NCI-H1930 (cell line): ENCODE measurements at regions not wholly inside any gene's neighbourhood (a gene's known extent, or its start where the extent isn't known, plus 50 kb on each side); places are given as distances from the start of the nearest gene placed in this dataset.

Source experiments
- DNase-seq, 2 experiments: peaks; one replicate each; lab custom pipeline; 2025; lab: John Stamatoyannopoulos, UW

- no peak for DNase-seq
Observed at GRCh38 chr5:114153833-114154232, 208.0 kb upstream of the KCNN2 start.

- no peak for DNase-seq
Observed at GRCh38 chr5:114166081-114166480, 195.8 kb upstream of the KCNN2 start.

GRCh38 chr5:114174131-114174530, 187.7 kb upstream of the KCNN2 start:
- no peak for DNase-seq

- DNase-seq = no peak
Observed at GRCh38 chr5:114174837-114175236, 187.0 kb upstream of the KCNN2 start.

GRCh38 chr5:114176356-114176755, 185.5 kb upstream of the KCNN2 start:
- no peak for DNase-seq

GRCh38 chr5:114179134-114179533, 182.7 kb upstream of the KCNN2 start:
- no peak for DNase-seq

- no peak for DNase-seq
Observed at GRCh38 chr5:114184006-114184405, 177.9 kb upstream of the KCNN2 start.

GRCh38 chr5:114185274-114185673, 176.6 kb upstream of the KCNN2 start:
- DNase-seq = no peak

GRCh38 chr5:114191441-114191840, 170.4 kb upstream of the KCNN2 start:
- DNase-seq = no peak

- DNase-seq = no peak
Observed at GRCh38 chr5:114192108-114192507, 169.8 kb upstream of the KCNN2 start.

- DNase-seq = no peak
Observed at GRCh38 chr5:114201332-114201731, 160.5 kb upstream of the KCNN2 start.

- DNase-seq = no peak
Observed at GRCh38 chr5:114204923-114205322, 156.9 kb upstream of the KCNN2 start.

- DNase-seq = no peak
Observed at GRCh38 chr5:114206640-114207039, 155.2 kb upstream of the KCNN2 start.

- no peak for DNase-seq
Observed at GRCh38 chr5:114207615-114208014, 154.3 kb upstream of the KCNN2 start.

GRCh38 chr5:114208120-114208519, 153.8 kb upstream of the KCNN2 start:
- DNase-seq = no peak

- no peak for DNase-seq
Observed at GRCh38 chr5:114208588-114208987, 153.3 kb upstream of the KCNN2 start.

- DNase-seq = no peak
Observed at GRCh38 chr5:114210662-114211061, 151.2 kb upstream of the KCNN2 start.

- DNase-seq = no peak
Observed at GRCh38 chr5:114221807-114222206, 140.1 kb upstream of the KCNN2 start.

- no peak for DNase-seq
Observed at GRCh38 chr5:114223866-114224265, 138.0 kb upstream of the KCNN2 start.

- no peak for DNase-seq
Observed at GRCh38 chr5:114237766-114238165, 124.1 kb upstream of the KCNN2 start.

GRCh38 chr5:114238771-114239313, 123.0 kb upstream of the KCNN2 start:
- no peak for DNase-seq

GRCh38 chr5:114243281-114243971, 118.4 kb upstream of the KCNN2 start:
- DNase-seq = no peak

GRCh38 chr5:114243972-114244317, 117.9 kb upstream of the KCNN2 start:
- no peak for DNase-seq

- DNase-seq = no peak
Observed at GRCh38 chr5:114249823-114250222, 112.0 kb upstream of the KCNN2 start.
